ENCODE measurements at regions not wholly inside any gene's neighbourhood (a gene's known extent, or its start where the extent isn't known, plus 50 kb on each side); places are given as distances from the start of the nearest gene placed in this dataset.

GRCh38 chr5:61724102-61724501 is 392.0 kb downstream of the ZSWIM6 start:
- no peaks in the 10 kb centered on the region for H3K4me1 ChIP-seq (ENCODE audit: control insufficient read depth, insufficient read depth, low read length, unreplicated experiment)
- H3K4me3 ChIP-seq (ENCODE audit: low read depth, low read length), result no peak overlapping the region
- H3K27me3 ChIP-seq (ENCODE audit: insufficient read depth, low read length), result peaks cover 44% of the 10 kb centered on the region

GRCh38 chr5:61728287-61728686 is 396.2 kb downstream of the ZSWIM6 start:
- no peak overlapping the region for H3K4me3 ChIP-seq (ENCODE audit: low read depth, low read length)
- H3K36me3 ChIP-seq (ENCODE audit: insufficient read depth, low read length), result no peaks in the 10 kb centered on the region
- H2AFZ ChIP-seq (ENCODE audit: low read length, unreplicated experiment), result no peak overlapping the region
- no peaks in the 10 kb centered on the region for H3K79me2 ChIP-seq (ENCODE audit: control insufficient read depth, insufficient read depth, low read length, unreplicated experiment)
- H3K27me3 ChIP-seq (ENCODE audit: insufficient read depth, low read length), result peaks cover 62% of the 10 kb centered on the region
- no peaks in the 10 kb centered on the region for H3K4me1 ChIP-seq (ENCODE audit: control insufficient read depth, insufficient read depth, low read length, unreplicated experiment)
- H3K27ac ChIP-seq (ENCODE audit: low read depth, low read length), result no peak overlapping the region

More at GRCh38 chr5:61724102-61724501, 392.0 kb downstream of the ZSWIM6 start:
- no peak overlapping the region for H3K27ac ChIP-seq (ENCODE audit: low read depth, low read length)
- no peak overlapping the region for H2AFZ ChIP-seq (ENCODE audit: low read length, unreplicated experiment)
- H3K79me2 ChIP-seq (ENCODE audit: control insufficient read depth, insufficient read depth, low read length, unreplicated experiment), result no peaks in the 10 kb centered on the region
- no peaks in the 10 kb centered on the region for H3K36me3 ChIP-seq (ENCODE audit: insufficient read depth, low read length)

- H3K36me3 ChIP-seq (ENCODE audit: insufficient read depth, low read length), result no peaks in the 10 kb centered on the region
- H2AFZ ChIP-seq (ENCODE audit: low read length, unreplicated experiment), result no peak overlapping the region
- peaks cover 77% of the 10 kb centered on the region for H3K27me3 ChIP-seq (ENCODE audit: insufficient read depth, low read length)
- no peak overlapping the region for H3K4me3 ChIP-seq (ENCODE audit: low read depth, low read length)
- H3K79me2 ChIP-seq (ENCODE audit: control insufficient read depth, insufficient read depth, low read length, unreplicated experiment), result no peaks in the 10 kb centered on the region
- H3K27ac ChIP-seq (ENCODE audit: low read depth, low read length), result no peak overlapping the region
- H3K4me1 ChIP-seq (ENCODE audit: control insufficient read depth, insufficient read depth, low read length, unreplicated experiment), result no peaks in the 10 kb centered on the region
These were observed 398.8 kb downstream of the ZSWIM6 start for GRCh38 chr5:61730866-61731265.

- Histone ChIP-seq H2AFZ (ENCODE audit: low read length, unreplicated experiment) (no peak overlapping the region), H3K27ac (ENCODE audit: low read depth, low read length) (no peak overlapping the region), H3K4me1 (ENCODE audit: control insufficient read depth, insufficient read depth, low read length, unreplicated experiment) (no peaks in the 10 kb centered on the region), H3K4me3 (ENCODE audit: low read depth, low read length) (no peak overlapping the region), H3K27me3 (ENCODE audit: insufficient read depth, low read length) (peaks cover 77% of the 10 kb centered on the region), H3K79me2 (ENCODE audit: control insufficient read depth, insufficient read depth, low read length, unreplicated experiment) (no peaks in the 10 kb centered on the region), H3K36me3 (ENCODE audit: insufficient read depth, low read length) (no peaks in the 10 kb centered on the region)
These were observed 399.3 kb downstream of the ZSWIM6 start for GRCh38 chr5:61731267-61731945.

GRCh38 chr5:61731946-61732314 is 399.9 kb downstream of the ZSWIM6 start:
- no peaks in the 10 kb centered on the region for H3K36me3 ChIP-seq (ENCODE audit: insufficient read depth, low read length)
- H3K27ac ChIP-seq (ENCODE audit: low read depth, low read length), result no peak overlapping the region
- no peak overlapping the region for H2AFZ ChIP-seq (ENCODE audit: low read length, unreplicated experiment)
- H3K79me2 ChIP-seq (ENCODE audit: control insufficient read depth, insufficient read depth, low read length, unreplicated experiment), result no peaks in the 10 kb centered on the region
- peaks cover 77% of the 10 kb centered on the region for H3K27me3 ChIP-seq (ENCODE audit: insufficient read depth, low read length)
- peak overlapping the region; percentile 19; the same call in 1 of the 2 replicates for H3K4me3 ChIP-seq (ENCODE audit: low read depth, low read length)
- H3K4me1 ChIP-seq (ENCODE audit: control insufficient read depth, insufficient read depth, low read length, unreplicated experiment), result no peaks in the 10 kb centered on the region

- Histone ChIP-seq H3K27ac (ENCODE audit: low read depth, low read length) (no peak overlapping the region), H3K4me1 (ENCODE audit: control insufficient read depth, insufficient read depth, low read length, unreplicated experiment) (no peaks in the 10 kb centered on the region), H3K79me2 (ENCODE audit: control insufficient read depth, insufficient read depth, low read length, unreplicated experiment) (no peaks in the 10 kb centered on the region), H3K36me3 (ENCODE audit: insufficient read depth, low read length) (no peaks in the 10 kb centered on the region), H2AFZ (ENCODE audit: low read length, unreplicated experiment) (no peak overlapping the region), H3K27me3 (ENCODE audit: insufficient read depth, low read length) (peaks cover 74% of the 10 kb centered on the region), H3K4me3 (ENCODE audit: low read depth, low read length) (peak overlapping the region; percentile 19; the same call in 1 of the 2 replicates)
These were observed 400.3 kb downstream of the ZSWIM6 start for GRCh38 chr5:61732369-61732768.

GRCh38 chr5:61732796-61733195 is 400.7 kb downstream of the ZSWIM6 start:
- Histone ChIP-seq H3K27me3 (ENCODE audit: insufficient read depth, low read length) (peaks cover 70% of the 10 kb centered on the region), H3K4me1 (ENCODE audit: control insufficient read depth, insufficient read depth, low read length, unreplicated experiment) (no peaks in the 10 kb centered on the region), H3K27ac (ENCODE audit: low read depth, low read length) (no peak overlapping the region), H3K79me2 (ENCODE audit: control insufficient read depth, insufficient read depth, low read length, unreplicated experiment) (no peaks in the 10 kb centered on the region), H2AFZ (ENCODE audit: low read length, unreplicated experiment) (no peak overlapping the region), H3K36me3 (ENCODE audit: insufficient read depth, low read length) (no peaks in the 10 kb centered on the region), H3K4me3 (ENCODE audit: low read depth, low read length) (no peak overlapping the region)

- no peaks in the 10 kb centered on the region for H3K36me3 ChIP-seq (ENCODE audit: insufficient read depth, low read length)
- H3K27ac ChIP-seq (ENCODE audit: low read depth, low read length), result no peak overlapping the region
- no peak overlapping the region for H2AFZ ChIP-seq (ENCODE audit: low read length, unreplicated experiment)
- H3K4me3 ChIP-seq (ENCODE audit: low read depth, low read length), result no peak overlapping the region
- H3K79me2 ChIP-seq (ENCODE audit: control insufficient read depth, insufficient read depth, low read length, unreplicated experiment), result no peaks in the 10 kb centered on the region
- peaks cover 60% of the 10 kb centered on the region for H3K27me3 ChIP-seq (ENCODE audit: insufficient read depth, low read length)
- no peaks in the 10 kb centered on the region for H3K4me1 ChIP-seq (ENCODE audit: control insufficient read depth, insufficient read depth, low read length, unreplicated experiment)
These were observed 401.9 kb downstream of the ZSWIM6 start for GRCh38 chr5:61734001-61734400.

GRCh38 chr5:61734966-61735365 is 402.9 kb downstream of the ZSWIM6 start:
- Histone ChIP-seq H3K4me3 (ENCODE audit: low read depth, low read length) (no peak overlapping the region), H2AFZ (ENCODE audit: low read length, unreplicated experiment) (no peak overlapping the region), H3K27me3 (ENCODE audit: insufficient read depth, low read length) (peaks cover 50% of the 10 kb centered on the region), H3K4me1 (ENCODE audit: control insufficient read depth, insufficient read depth, low read length, unreplicated experiment) (no peaks in the 10 kb centered on the region), H3K79me2 (ENCODE audit: control insufficient read depth, insufficient read depth, low read length, unreplicated experiment) (no peaks in the 10 kb centered on the region), H3K36me3 (ENCODE audit: insufficient read depth, low read length) (no peaks in the 10 kb centered on the region), H3K27ac (ENCODE audit: low read depth, low read length) (no peak overlapping the region)

GRCh38 chr5:61735531-61735930 is 403.5 kb downstream of the ZSWIM6 start:
- no peaks in the 10 kb centered on the region for H3K36me3 ChIP-seq (ENCODE audit: insufficient read depth, low read length)
- no peak overlapping the region for H3K4me3 ChIP-seq (ENCODE audit: low read depth, low read length)
- H3K4me1 ChIP-seq (ENCODE audit: control insufficient read depth, insufficient read depth, low read length, unreplicated experiment), result no peaks in the 10 kb centered on the region
- H3K79me2 ChIP-seq (ENCODE audit: control insufficient read depth, insufficient read depth, low read length, unreplicated experiment), result no peaks in the 10 kb centered on the region
- no peak overlapping the region for H2AFZ ChIP-seq (ENCODE audit: low read length, unreplicated experiment)
- peaks cover 45% of the 10 kb centered on the region for H3K27me3 ChIP-seq (ENCODE audit: insufficient read depth, low read length)
- H3K27ac ChIP-seq (ENCODE audit: low read depth, low read length), result no peak overlapping the region

- Histone ChIP-seq H3K4me1 (ENCODE audit: control insufficient read depth, insufficient read depth, low read length, unreplicated experiment) (no peaks in the 10 kb centered on the region), H3K79me2 (ENCODE audit: control insufficient read depth, insufficient read depth, low read length, unreplicated experiment) (no peaks in the 10 kb centered on the region), H2AFZ (ENCODE audit: low read length, unreplicated experiment) (no peak overlapping the region), H3K27me3 (ENCODE audit: insufficient read depth, low read length) (peaks cover 40% of the 10 kb centered on the region), H3K27ac (ENCODE audit: low read depth, low read length) (no peak overlapping the region), H3K4me3 (ENCODE audit: low read depth, low read length) (no peak overlapping the region), H3K36me3 (ENCODE audit: insufficient read depth, low read length) (no peaks in the 10 kb centered on the region)
These were observed 403.9 kb downstream of the ZSWIM6 start for GRCh38 chr5:61735995-61736394.

Data from ACC112 (cell line).